GM12878 (cell line): ENCODE measurements at regions not wholly inside any gene's neighbourhood (a gene's known extent, or its start where the extent isn't known, plus 50 kb on each side); places are given as distances from the start of the nearest gene placed in this dataset.

Experiments used
- ATAC-seq: fragments of 200-7000 bp; cut with Tn5 transposase; 3 replicates; pipeline ENCODE4 v1.9.1; 2020; ENCODE audit warnings: mild to moderate bottlenecking, moderate library complexity
- BruUV-seq: library from RNA; stranded (reverse); fragments of 400-500 nt; replicated peaks from 2 replicates; lab custom pipeline; 2021; lab: Mats Ljungman, UMichigan
- CTCF ChIA-PET: fragments of 300-600 bp; sonication (Branson Sonifier 250); formaldehyde crosslinking; extraction: SDS; loops from one replicate; lab custom pipeline; 2021; ENCODE audit warnings: inconsistent platforms; lab: Yijun Ruan, JAX
- POLR2A ChIA-PET: fragments of 350-600 bp; formaldehyde crosslinking; extraction: SDS; loops from one replicate; lab custom pipeline; 2021; ENCODE audit warnings: inconsistent platforms; lab: Charles Lee
- RAD21 ChIA-PET: fragments of 300-600 bp; sonication (Branson Sonifier 250); formaldehyde crosslinking; loops from one replicate; lab custom pipeline; 2023; ENCODE audit warnings: antibody characterized with exemption; ENCODE audit not compliant: unreplicated experiment; lab: Charles Lee
- SMC1A ChIA-PET: fragments of 300-600 bp; sonication (Branson Sonifier 250); formaldehyde crosslinking; loops from one replicate; lab custom pipeline; 2023; ENCODE audit not compliant: unreplicated experiment, uncharacterized antibody; lab: Charles Lee
- DNase-seq: peaks from one replicate; pipeline ENCODE4 v3.0.0-alpha.2; 2011; ENCODE audit warnings: low read depth, low spot score
- FAIRE-seq: peaks from 3 replicates; lab custom pipeline; 2011; peaks lifted over from hg19 to GRCh38; lab: Jason Lieb, UNC
- H2AFZ ChIP-seq: 2 replicates; pipeline ENCODE4 v1.6.0; 2011; ENCODE audit warnings: low read depth, low read length, control low read depth; ENCODE audit not compliant: control insufficient read depth
- H3K27ac ChIP-seq: 2 replicates; pipeline ENCODE4 v1.5.1; 2011; ENCODE audit warnings: control low read depth; ENCODE audit not compliant: control insufficient read depth, insufficient read depth
- H3K27me3 ChIP-seq, 2 experiments: replicated peaks in 1 of 2; 2 replicates each; pipeline versions ENCODE4 v1.6.0 to v1.6.1; 2011; ENCODE audit warnings: low read length in 1 of 2; ENCODE audit not compliant: control insufficient read depth in 2 of 2, insufficient read depth in 2 of 2
- H3K36me3 ChIP-seq, 2 experiments: 2 replicates each; pipeline ENCODE4 v1.5.1; 2011; ENCODE audit warnings: low read length in 1 of 2; ENCODE audit not compliant: control insufficient read depth in 2 of 2, insufficient read depth in 2 of 2
- H3K4me1 ChIP-seq: 2 replicates; pipeline ENCODE4 v1.6.1; 2011; ENCODE audit warnings: mild to moderate bottlenecking, low read length, moderate library complexity, mixed read lengths; ENCODE audit not compliant: control insufficient read depth, insufficient read depth
- H3K4me2 ChIP-seq: 2 replicates; pipeline ENCODE4 v1.6.0; 2011; ENCODE audit warnings: control low read depth; ENCODE audit not compliant: control insufficient read depth, insufficient read depth
- H3K4me3 ChIP-seq: fragments of 200-600 bp; sonication (generic); 2 replicates; pipeline ENCODE4 v1.5.1; 2016
- H3K79me2 ChIP-seq: 2 replicates; pipeline ENCODE4 v1.6.0; 2011; ENCODE audit warnings: low read length; ENCODE audit not compliant: control insufficient read depth, insufficient read depth
- H3K9ac ChIP-seq: 2 replicates; pipeline ENCODE4 v1.8.0; 2011; ENCODE audit warnings: low read length, control low read depth, mixed read lengths; ENCODE audit not compliant: control insufficient read depth, insufficient read depth
- H3K9me3 ChIP-seq: replicated peaks from 3 replicates; pipeline ENCODE4 v1.5.1; 2011; ENCODE audit warnings: mild to moderate bottlenecking, low read length; ENCODE audit not compliant: control insufficient read depth, insufficient read depth
- H4K20me1 ChIP-seq: 2 replicates; pipeline ENCODE4 v1.6.0; 2011; ENCODE audit not compliant: control insufficient read depth, insufficient read depth
- ATF2 ChIP-seq: IDR thresholded peaks from 2 replicates; pipeline ENCODE4 v1.6.1; 2012; ENCODE audit warnings: low read length, inconsistent platforms
- HDAC2 ChIP-seq: fragments of 200-600 bp; sonication (generic); IDR thresholded peaks from 2 replicates; pipeline ENCODE4 v1.6.1; 2017
- IKZF1 ChIP-seq: fragments of 450-650 bp; conservative IDR thresholded peaks from 2 replicates; pipeline ENCODE4 v1.6.1; 2017; ENCODE audit warnings: antibody characterized with exemption, mild to moderate bottlenecking
- MYC ChIP-seq: IDR thresholded peaks from 2 replicates; pipeline ENCODE4 v1.6.1; 2011; ENCODE audit warnings: mild to moderate bottlenecking, low read length, moderate library complexity, inconsistent platforms; ENCODE audit not compliant: insufficient read depth, insufficient replicate concordance, insufficient read length, severe bottlenecking
- WGBS: methylation state at CpG from one replicate; pipeline ENCODE4 v1.1.6; 2016; ENCODE audit warnings: low lambda C conversion rate; ENCODE audit not compliant: insufficient replicate concordance, insufficient coverage; ENCODE audit errors: missing lambda C conversion rate; 5-methylcytosine and 5-hydroxymethylcytosine counted together
- in situ Hi-C: fragments of 300-500 bp; cut with MboI; formaldehyde crosslinking; loops from 9 replicates; pipeline ENCODE4 v1.14.3; 2018; ENCODE audit warnings: mixed read lengths
- intact Hi-C: fragments of 100-400 bp; cut with micrococcal nuclease; formaldehyde crosslinking; loops from one replicate; pipeline ENCODE4 v1.14.2; 2022; ENCODE audit not compliant: unreplicated experiment

- Histone ChIP-seq H4K20me1 (no peaks in the 10 kb centered on the region), H2AFZ (no peak overlapping the region), H3K27me3 (no peaks in the 10 kb centered on the region), H3K9me3 (no peaks in the 10 kb centered on the region), H3K4me3 (no peak overlapping the region), H3K4me1 (no peaks in the 10 kb centered on the region), H3K4me2 (no peak overlapping the region), H3K79me2 (no peaks in the 10 kb centered on the region), H3K9ac (no peak overlapping the region), H3K27ac (no peak overlapping the region), H3K36me3 (no peaks in the 10 kb centered on the region)
- DNase-seq, result no peak
- POLR2A ChIA-PET, result interaction anchor here (0.7 kb wide), 1 partner anchor 678 kb away, joined by 3 read pairs; no protein-coding TSS in a partner anchor
- SMC1A ChIA-PET, result interaction anchor here (0.6 to 1.2 kb wide), 6 partner anchors 11 to 877 kb away, joined by 3 to 4 read pairs (median 3); no protein-coding TSS in a partner anchor
- intact Hi-C loops (no loop called here), in situ Hi-C loops (no loop called here)
- FAIRE-seq, result no peak
- 26% methylated on average over 2 of the region's 2 CpGs for WGBS
- CTCF ChIA-PET, result interaction anchor here (1.4 to 1.8 kb wide), 3 partner anchors 12 to 428 kb away, joined by 3 read pairs; no protein-coding TSS in a partner anchor
- TF ChIP-seq MYC (no peak), IKZF1 (no peak), ATF2 (no peak), HDAC2 (no peak)
- no TSS peak for BruUV-seq
- RAD21 ChIA-PET, result no interaction called here
- no peak for ATAC-seq
These were observed 84.0 kb upstream of the SMLR1 start for GRCh38 chr6:130743175-130743574.
